ENCODE measurements at regions not wholly inside any gene's neighbourhood (a gene's known extent, or its start where the extent isn't known, plus 50 kb on each side); places are given as distances from the start of the nearest gene placed in this dataset.

DNA sequence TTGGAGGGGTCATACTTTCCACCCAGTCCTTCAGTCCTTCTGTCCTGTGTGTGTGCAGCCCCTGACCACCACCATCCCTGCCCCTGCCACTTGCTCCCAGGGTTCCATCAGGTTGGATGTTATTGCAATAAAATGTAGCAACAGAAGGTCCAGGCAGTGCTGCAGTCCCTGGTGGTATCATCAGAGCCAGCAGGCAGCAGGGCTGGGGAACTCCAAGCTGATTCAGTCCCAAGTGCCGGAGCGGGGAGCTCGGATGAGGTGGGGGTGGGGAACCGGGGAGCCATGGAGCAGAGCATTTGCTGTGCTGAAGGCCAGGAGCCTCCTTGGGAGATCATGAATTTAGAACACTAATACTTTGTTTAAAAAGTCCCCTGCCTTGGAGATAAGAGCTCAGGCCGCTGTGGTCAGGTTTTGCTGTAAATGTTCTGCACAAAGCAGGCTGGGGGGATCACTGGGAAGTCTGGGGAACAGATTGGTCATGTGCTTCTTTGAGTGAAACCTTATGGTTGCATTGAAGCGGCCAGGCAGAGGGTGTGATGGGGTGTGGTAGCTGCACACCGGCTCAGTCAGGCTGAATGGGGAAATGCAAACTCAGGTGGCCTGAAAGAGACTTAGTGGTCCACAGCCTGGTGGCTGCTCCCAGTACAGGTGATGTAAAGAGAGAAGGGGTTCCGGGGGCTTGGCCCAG lies 225.9 kb downstream of the SEC14L1 start:
- TF ChIP-seq CTCF (IDR thresholded peaks at IDR 0.05): no peak
- no peak for TF ChIP-seq POLR2A (IDR thresholded peaks at IDR 0.05)
- no peak for TF ChIP-seq POLR2AphosphoS5 (IDR thresholded peaks at IDR 0.05)

Data from breast epithelium (tissue), 3 donors.